OCI-LY1 (cell line): ENCODE measurements at regions not wholly inside any gene's neighbourhood (a gene's known extent, or its start where the extent isn't known, plus 50 kb on each side); places are given as distances from the start of the nearest gene placed in this dataset.

Experiments used
- H2AFZ ChIP-seq: fragments of 200-600 bp; sonication (generic), shearing (Covaris generic); 2 replicates; pipeline ENCODE4 v1.6.0; 2014; ENCODE audit warnings: antibody characterized with exemption, mild to moderate bottlenecking, low read length
- H3F3A ChIP-seq: fragments of 200-600 bp; sonication (generic), shearing (Covaris generic); 2 replicates; pipeline ENCODE4 v1.6.0; 2014; ENCODE audit warnings: mild to moderate bottlenecking, antibody characterized with exemption, low read length, moderate library complexity; ENCODE audit not compliant: insufficient read depth
- H3K27ac ChIP-seq: fragments of 200-600 bp; sonication (generic); 2 replicates; pipeline ENCODE4 v1.5.1; 2014; ENCODE audit warnings: low read length, mixed run types, mild to moderate bottlenecking, low read depth; ENCODE audit not compliant: poor library complexity, severe bottlenecking
- H3K27me3 ChIP-seq: fragments of 200-600 bp; sonication (generic); 2 replicates; pipeline ENCODE4 v1.6.0; 2014; ENCODE audit warnings: antibody characterized with exemption, mild to moderate bottlenecking, low read length, moderate library complexity; ENCODE audit not compliant: insufficient read depth
- H3K36me3 ChIP-seq: fragments of 200-600 bp; sonication (generic); 2 replicates; pipeline ENCODE4 v1.6.1; 2014; ENCODE audit warnings: mild to moderate bottlenecking, antibody characterized with exemption, low read length, moderate library complexity, mixed read lengths; ENCODE audit not compliant: insufficient read depth
- H3K4me1 ChIP-seq: fragments of 200-600 bp; sonication (generic); 2 replicates; pipeline ENCODE4 v1.5.1; 2014; ENCODE audit warnings: mild to moderate bottlenecking, low read length, moderate library complexity; ENCODE audit not compliant: insufficient read depth, severe bottlenecking
- H3K4me2 ChIP-seq: fragments of 200-600 bp; sonication (generic), shearing (Covaris generic); 2 replicates; pipeline ENCODE4 v1.6.1; 2014; ENCODE audit warnings: low read length
- H3K4me3 ChIP-seq: fragments of 200-600 bp; sonication (generic); 2 replicates; pipeline ENCODE4 v1.5.1; 2014; ENCODE audit warnings: low read length, low read depth, mild to moderate bottlenecking, mixed read lengths; ENCODE audit not compliant: poor library complexity, severe bottlenecking
- H3K79me2 ChIP-seq: fragments of 200-600 bp; shearing (Covaris generic); 2 replicates; pipeline ENCODE4 v1.6.1; 2016; ENCODE audit warnings: mixed run types, low read length, mixed read lengths; ENCODE audit not compliant: insufficient read depth
- H3K9ac ChIP-seq: fragments of 200-600 bp; sonication (generic), shearing (Covaris generic); 2 replicates; pipeline ENCODE4 v1.6.1; 2014; ENCODE audit warnings: mild to moderate bottlenecking, low read length, mixed read lengths
- H3K9me2 ChIP-seq: fragments of 200-600 bp; sonication (generic), shearing (Covaris generic); 2 replicates; pipeline ENCODE4 v1.6.1; 2014; ENCODE audit warnings: low read depth, mild to moderate bottlenecking, low read length, mixed read lengths
- H3K9me3 ChIP-seq: fragments of 200-600 bp; shearing (Covaris generic); 2 replicates; pipeline ENCODE4 v1.6.1; 2014; ENCODE audit warnings: low read length, mixed read lengths
- H4K20me1 ChIP-seq: fragments of 200-600 bp; sonication (generic), shearing (Covaris generic); 2 replicates; pipeline ENCODE4 v1.6.0; 2016; ENCODE audit warnings: mild to moderate bottlenecking, low read length; ENCODE audit not compliant: insufficient read depth
- CTCF ChIP-seq: fragments of 200-600 bp; sonication (generic), shearing (Covaris generic); IDR thresholded peaks from 2 replicates; pipeline ENCODE4 v1.5.1; 2017; ENCODE audit warnings: mild to moderate bottlenecking, antibody characterized with exemption, low read length, moderate library complexity, mixed read lengths
- EZH2 ChIP-seq: fragments of 200-600 bp; sonication (generic), shearing (Covaris generic); IDR thresholded peaks from 2 replicates; pipeline ENCODE4 v1.8.0; 2017; ENCODE audit warnings: borderline replicate concordance, mixed run types, mild to moderate bottlenecking, antibody characterized with exemption, low read length, moderate library complexity, mixed read lengths

DNA sequence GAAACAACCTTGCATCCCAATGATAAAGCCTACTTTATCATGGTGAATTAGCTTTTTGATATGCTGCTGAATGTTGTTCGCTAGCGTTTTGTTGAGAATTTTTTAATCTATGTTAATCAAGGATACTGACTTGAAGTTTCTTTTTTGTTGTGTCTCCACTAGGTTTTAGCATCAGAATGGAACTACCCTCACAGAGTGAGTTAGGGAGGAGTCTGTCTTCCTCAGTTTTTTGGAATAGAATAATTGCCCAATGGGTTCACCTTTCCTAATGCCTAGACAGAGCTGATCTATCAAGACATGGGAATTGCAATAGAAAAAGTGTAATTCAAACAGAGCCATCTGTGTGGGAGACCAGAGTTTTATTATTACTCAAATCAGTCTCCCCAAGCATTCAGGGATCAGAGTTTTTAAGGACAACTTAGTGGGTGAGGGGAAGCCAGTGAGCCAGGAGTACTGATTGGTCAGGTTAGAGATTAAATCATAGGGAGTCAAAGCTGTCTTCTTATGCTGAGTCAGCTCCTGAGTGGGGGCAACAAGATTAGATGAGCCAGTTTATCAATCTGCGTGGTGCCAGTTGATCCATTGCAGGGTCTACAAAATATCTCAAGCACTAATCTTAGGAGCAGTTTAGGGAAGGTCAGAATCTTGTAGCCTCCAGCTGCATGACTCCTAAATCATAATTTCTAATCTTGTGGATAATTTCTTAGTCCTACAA is 237.4 kb upstream of the PPP2R3A start:
- Histone ChIP-seq H3K4me2 (no peak overlapping the region), H3K4me1 (no peaks in the 10 kb centered on the region), H3F3A (no peaks in the 10 kb centered on the region), H3K9ac (no peak overlapping the region), H3K27ac (no peak overlapping the region), H2AFZ (no peak overlapping the region), H3K9me2 (no peaks in the 10 kb centered on the region), H3K36me3 (no peaks in the 10 kb centered on the region), H3K79me2 (no peaks in the 10 kb centered on the region), H4K20me1 (no peaks in the 10 kb centered on the region), H3K27me3 (no peaks in the 10 kb centered on the region), H3K4me3 (no peak overlapping the region), H3K9me3 (peaks cover 6% of the 10 kb centered on the region; the same call in 1 of the 2 replicates)
- no peak for TF ChIP-seq EZH2
- TF ChIP-seq CTCF, result no peak

DNA sequence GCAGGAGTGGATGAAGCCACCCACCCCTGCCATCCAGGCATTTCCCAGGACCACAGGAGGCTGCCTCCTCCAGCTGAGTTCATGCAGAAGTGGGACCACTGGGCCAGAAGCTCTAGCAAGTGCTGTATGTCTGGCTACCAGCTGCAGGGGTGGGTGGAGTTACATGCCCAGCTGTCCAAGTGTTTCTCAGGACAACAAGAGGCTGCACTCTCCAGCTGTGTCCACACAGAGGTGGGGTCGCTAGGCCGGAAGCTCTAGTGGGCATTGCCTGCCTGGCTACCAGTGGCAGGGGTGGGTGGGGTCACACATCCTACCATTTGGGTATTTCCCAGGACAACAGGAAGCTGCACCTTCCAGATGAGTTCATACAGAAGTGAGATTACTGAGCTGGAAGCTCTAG is 234.0 kb upstream of the PPP2R3A start:
- Histone ChIP-seq H3K27ac (no peak overlapping the region), H3K79me2 (no peaks in the 10 kb centered on the region), H3K9me2 (no peaks in the 10 kb centered on the region), H3K4me3 (no peak overlapping the region), H3K4me2 (no peak overlapping the region), H3K4me1 (no peaks in the 10 kb centered on the region), H2AFZ (no peak overlapping the region), H3K9ac (no peak overlapping the region), H3K9me3 (peaks cover 4% of the 10 kb centered on the region), H4K20me1 (no peaks in the 10 kb centered on the region), H3K36me3 (no peaks in the 10 kb centered on the region), H3K27me3 (no peaks in the 10 kb centered on the region), H3F3A (no peaks in the 10 kb centered on the region)
- TF ChIP-seq CTCF (no peak), EZH2 (no peak)

- Histone ChIP-seq H3K9ac (no peak overlapping the region), H3K9me3 (peaks cover 5% of the 10 kb centered on the region), H3K4me1 (no peaks in the 10 kb centered on the region), H3K27me3 (no peaks in the 10 kb centered on the region), H3K9me2 (no peaks in the 10 kb centered on the region), H3K4me2 (no peak overlapping the region), H3K27ac (no peak overlapping the region), H2AFZ (no peak overlapping the region), H3F3A (no peaks in the 10 kb centered on the region), H4K20me1 (no peaks in the 10 kb centered on the region), H3K79me2 (no peaks in the 10 kb centered on the region), H3K4me3 (no peak overlapping the region), H3K36me3 (no peaks in the 10 kb centered on the region)
- TF ChIP-seq CTCF (peak; percentile 82), EZH2 (no peak)
These were observed 228.8 kb upstream of the PPP2R3A start for GRCh38 chr3:135736740-135737139.
